ENCODE measurements at regions not wholly inside any gene's neighbourhood (a gene's known extent, or its start where the extent isn't known, plus 50 kb on each side); places are given as distances from the start of the nearest gene placed in this dataset.

DNA sequence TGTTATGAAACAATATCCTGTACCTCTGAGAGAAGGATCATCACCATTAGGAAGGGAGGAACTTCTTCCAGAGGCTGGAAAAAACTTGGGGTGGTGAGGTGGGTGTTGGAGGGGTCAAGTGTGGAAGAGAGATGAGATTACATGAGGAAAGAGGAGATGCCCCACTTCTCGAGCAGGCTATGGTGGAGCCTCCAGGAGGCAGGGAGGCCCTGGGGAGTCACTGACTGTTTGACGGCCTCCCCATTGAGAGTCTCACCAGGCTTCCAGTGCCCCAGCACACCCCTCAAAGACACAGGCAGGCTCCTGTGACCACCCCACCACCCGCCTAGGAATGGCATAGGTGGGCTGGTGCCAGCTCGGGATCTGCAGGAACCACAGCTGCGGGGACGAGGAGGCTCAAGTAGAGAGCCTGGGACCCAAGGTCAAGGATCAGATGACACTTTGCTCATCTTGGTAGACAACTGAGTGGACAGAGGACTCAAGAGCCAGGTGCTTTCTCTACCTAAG, 185.3 kb upstream of the GDF10 start:
- Histone ChIP-seq H2AFZ (ENCODE audit: control insufficient read depth, low read length) (no peak overlapping the region), H3K36me3 (ENCODE audit: control insufficient read depth in 2 of 2, extremely low read depth in 1 of 2, insufficient read depth in 2 of 2, low read length in 2 of 2) (no peaks in the 10 kb centered on the region), H3K9me1 (ENCODE audit: control insufficient read depth, extremely low read depth, insufficient read depth, low read length) (no peaks in the 10 kb centered on the region), H3K27ac (ENCODE audit: control insufficient read depth, insufficient read depth, low read length) (no peak overlapping the region), H4K20me1 (ENCODE audit: control insufficient read depth, extremely low read depth, insufficient read depth, low read length) (no peaks in the 10 kb centered on the region), H3K4me2 (ENCODE audit: control insufficient read depth, extremely low read depth, insufficient read depth, low read depth, low read length) (no peak overlapping the region), H3K4me3 (ENCODE audit: control insufficient read depth in 2 of 3, extremely low read depth in 1 of 3, insufficient read depth in 2 of 3, low read depth in 1 of 3, low read length in 3 of 3) (no peak overlapping the region), H3K9ac (ENCODE audit: control insufficient read depth, extremely low read depth, insufficient read depth, low read length) (no peak overlapping the region), H3K79me2 (ENCODE audit: control insufficient read depth, insufficient read depth, low read length) (no peaks in the 10 kb centered on the region), H3K9me3 (ENCODE audit: control insufficient read depth, low read depth, low read length) (no peaks in the 10 kb centered on the region), H3K27me3 (ENCODE audit: control insufficient read depth, extremely low read depth, insufficient read depth, low read length) (peaks cover 17% of the 10 kb centered on the region), H3K4me1 (ENCODE audit: control insufficient read depth, extremely low read depth, insufficient read depth, low read length) (no peaks in the 10 kb centered on the region)
- TF ChIP-seq EZH2 (IDR thresholded peaks at IDR 0.05; ENCODE audit: low read length), result no peak
- TF ChIP-seq, protein P1, sequence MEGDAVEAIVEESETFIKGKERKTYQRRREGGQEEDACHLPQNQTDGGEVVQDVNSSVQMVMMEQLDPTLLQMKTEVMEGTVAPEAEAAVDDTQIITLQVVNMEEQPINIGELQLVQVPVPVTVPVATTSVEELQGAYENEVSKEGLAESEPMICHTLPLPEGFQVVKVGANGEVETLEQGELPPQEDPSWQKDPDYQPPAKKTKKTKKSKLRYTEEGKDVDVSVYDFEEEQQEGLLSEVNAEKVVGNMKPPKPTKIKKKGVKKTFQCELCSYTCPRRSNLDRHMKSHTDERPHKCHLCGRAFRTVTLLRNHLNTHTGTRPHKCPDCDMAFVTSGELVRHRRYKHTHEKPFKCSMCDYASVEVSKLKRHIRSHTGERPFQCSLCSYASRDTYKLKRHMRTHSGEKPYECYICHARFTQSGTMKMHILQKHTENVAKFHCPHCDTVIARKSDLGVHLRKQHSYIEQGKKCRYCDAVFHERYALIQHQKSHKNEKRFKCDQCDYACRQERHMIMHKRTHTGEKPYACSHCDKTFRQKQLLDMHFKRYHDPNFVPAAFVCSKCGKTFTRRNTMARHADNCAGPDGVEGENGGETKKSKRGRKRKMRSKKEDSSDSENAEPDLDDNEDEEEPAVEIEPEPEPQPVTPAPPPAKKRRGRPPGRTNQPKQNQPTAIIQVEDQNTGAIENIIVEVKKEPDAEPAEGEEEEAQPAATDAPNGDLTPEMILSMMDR (optimal IDR thresholded peaks at IDR 0.05 in 1 of 3, IDR thresholded peaks at IDR 0.05 in 1 of 3, conservative IDR thresholded peaks at IDR 0.05 in 1 of 3; ENCODE audit: extremely low read depth in 1 of 3, insufficient read depth in 2 of 3, low read length in 3 of 3), result no peak
- DNase-seq (ENCODE audit: low read depth, low spot score), result no peak
- no peak for FAIRE-seq
- dilution Hi-C loops (cut with MboI; ENCODE audit: extremely low pct_ligation_motif_present, low sequenced_read_pairs), result no loop called here

DNA sequence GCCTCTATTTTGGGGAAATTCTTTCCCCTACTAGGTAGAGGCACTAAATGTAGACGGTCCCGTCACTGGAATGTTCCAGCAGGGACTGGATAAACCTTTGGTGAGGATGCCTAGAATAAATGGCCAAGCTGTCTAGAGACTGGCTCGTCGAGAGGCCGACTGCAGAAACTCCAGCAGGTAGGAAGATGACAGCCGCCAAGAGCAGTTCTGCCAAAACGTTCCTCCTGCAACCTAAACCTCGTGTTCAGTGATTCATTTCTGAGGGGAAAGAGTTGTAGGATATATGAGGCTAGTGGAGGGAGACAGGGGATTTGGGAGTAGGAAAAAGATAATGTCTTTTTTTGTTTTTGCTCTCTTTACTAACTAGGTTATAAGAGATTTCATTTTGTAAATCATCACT, 184.7 kb upstream of the GDF10 start:
- Histone ChIP-seq H3K4me3 (ENCODE audit: control insufficient read depth in 2 of 3, extremely low read depth in 1 of 3, insufficient read depth in 2 of 3, low read depth in 1 of 3, low read length in 3 of 3) (no peak overlapping the region), H3K4me2 (ENCODE audit: control insufficient read depth, extremely low read depth, insufficient read depth, low read depth, low read length) (no peak overlapping the region)
- DNase-seq (ENCODE audit: low read depth, low spot score), result no peak

More for the DNA sequence above, 184.7 kb upstream of the GDF10 start:
- no peaks in the 10 kb centered on the region for H3K36me3 ChIP-seq (ENCODE audit: control insufficient read depth in 2 of 2, extremely low read depth in 1 of 2, insufficient read depth in 2 of 2, low read length in 2 of 2)
- H3K27me3 ChIP-seq (ENCODE audit: control insufficient read depth, extremely low read depth, insufficient read depth, low read length), result peaks cover 17% of the 10 kb centered on the region
- H3K4me1 ChIP-seq (ENCODE audit: control insufficient read depth, extremely low read depth, insufficient read depth, low read length), result no peaks in the 10 kb centered on the region
- dilution Hi-C loops (cut with MboI; ENCODE audit: extremely low pct_ligation_motif_present, low sequenced_read_pairs), result no loop called here
- H3K27ac ChIP-seq (ENCODE audit: control insufficient read depth, insufficient read depth, low read length), result no peak overlapping the region
- no peaks in the 10 kb centered on the region for H3K9me1 ChIP-seq (ENCODE audit: control insufficient read depth, extremely low read depth, insufficient read depth, low read length)
- no peaks in the 10 kb centered on the region for H3K9me3 ChIP-seq (ENCODE audit: control insufficient read depth, low read depth, low read length)
- H2AFZ ChIP-seq (ENCODE audit: control insufficient read depth, low read length), result no peak overlapping the region
- no peak for FAIRE-seq
- H3K79me2 ChIP-seq (ENCODE audit: control insufficient read depth, insufficient read depth, low read length), result no peaks in the 10 kb centered on the region
- H3K9ac ChIP-seq (ENCODE audit: control insufficient read depth, extremely low read depth, insufficient read depth, low read length), result no peak overlapping the region
- TF ChIP-seq EZH2 (IDR thresholded peaks at IDR 0.05; ENCODE audit: low read length), result no peak
- TF ChIP-seq, protein P1 (optimal IDR thresholded peaks at IDR 0.05 in 1 of 3, IDR thresholded peaks at IDR 0.05 in 1 of 3, conservative IDR thresholded peaks at IDR 0.05 in 1 of 3; ENCODE audit: extremely low read depth in 1 of 3, insufficient read depth in 2 of 3, low read length in 3 of 3), result no peak
- H4K20me1 ChIP-seq (ENCODE audit: control insufficient read depth, extremely low read depth, insufficient read depth, low read length), result no peaks in the 10 kb centered on the region
